OCI-M2 (cell line): ENCODE measurements at regions not wholly inside any gene's neighbourhood (a gene's known extent, or its start where the extent isn't known, plus 50 kb on each side); places are given as distances from the start of the nearest gene placed in this dataset.

ENCODE experiments used
- DNase-seq: peaks from one replicate; lab custom pipeline; 2025; ENCODE audit not compliant: unreplicated experiment; lab: John Stamatoyannopoulos, UW

DNA sequence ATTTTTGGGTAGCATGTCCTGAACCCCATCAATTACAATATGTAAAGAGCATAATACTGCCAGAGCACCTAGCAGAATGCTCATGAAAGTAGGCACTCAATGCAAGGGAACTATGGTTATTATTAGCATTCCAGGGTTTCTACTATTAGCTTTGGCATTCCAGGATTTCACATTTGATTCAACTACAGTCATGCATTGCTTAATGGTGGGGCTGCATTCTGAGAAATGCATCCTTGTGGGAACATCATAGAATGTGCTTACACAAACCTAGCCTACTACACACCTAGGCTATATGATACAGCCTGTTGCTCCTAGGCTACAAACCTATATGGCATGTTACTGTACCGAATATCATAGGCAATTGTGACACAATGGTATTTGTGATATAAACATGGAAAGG lies 247.8 kb downstream of the CD83 start:
- DNase-seq: no peak

DNA sequence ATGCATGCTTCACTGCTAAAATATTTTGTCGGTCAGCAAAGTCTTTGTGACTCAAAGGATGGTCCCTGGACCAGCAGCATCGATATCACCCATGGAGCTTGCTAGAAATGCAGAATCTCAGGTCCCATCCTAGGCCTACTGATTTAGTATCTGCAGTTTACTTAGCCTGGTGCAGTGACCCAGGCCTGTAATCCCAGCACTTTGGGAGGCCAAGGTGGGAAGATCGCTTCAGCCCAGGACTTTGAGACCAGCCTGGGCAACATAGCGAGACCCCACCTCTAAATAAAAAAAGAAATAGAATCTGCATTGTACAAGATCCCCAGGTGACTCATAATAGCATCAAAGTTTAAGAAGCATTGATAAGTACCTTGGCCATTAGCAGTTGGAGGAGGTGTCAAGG lies 248.7 kb downstream of the CD83 start:
- DNase-seq: no peak

DNA sequence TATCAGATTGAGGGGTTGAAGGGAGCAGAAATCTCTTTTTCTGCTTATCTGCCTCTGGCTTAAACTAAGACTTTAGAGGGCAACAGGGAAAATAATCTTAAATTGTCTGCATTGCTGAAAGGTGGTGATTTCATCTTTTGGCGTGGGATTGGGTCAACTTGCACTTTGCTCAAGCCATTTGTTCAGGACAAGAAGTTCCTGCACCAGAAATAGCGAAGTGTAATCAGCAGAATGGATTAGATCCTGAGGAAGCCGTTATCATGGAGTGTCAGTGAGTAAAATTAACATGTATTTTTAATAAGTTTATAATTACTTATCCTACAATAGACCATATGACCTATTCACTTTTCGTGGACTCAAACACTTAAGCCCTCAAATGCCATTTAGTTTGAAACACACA lies 249.3 kb downstream of the CD83 start:
- no peak for DNase-seq

DNA sequence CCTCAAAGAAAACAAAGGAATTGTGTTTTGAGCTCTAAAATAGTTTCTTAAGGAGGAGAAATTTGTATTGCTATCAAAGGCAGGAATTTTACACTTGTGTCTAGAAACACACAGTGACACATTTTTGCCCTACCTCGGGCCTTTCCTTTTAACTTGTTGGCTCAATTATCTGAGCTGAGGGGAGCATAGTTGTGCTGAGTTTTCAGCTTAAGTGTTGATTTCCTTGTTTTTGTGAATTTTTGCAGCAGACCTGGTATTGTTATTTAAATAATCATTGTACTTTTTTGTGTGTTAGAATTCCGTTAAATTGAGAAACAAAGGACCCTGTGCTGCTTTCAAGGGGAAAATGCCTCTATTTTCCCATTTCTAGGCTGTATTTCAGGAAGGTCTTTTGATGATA lies 249.7 kb downstream of the CD83 start:
- no peak for DNase-seq

DNA sequence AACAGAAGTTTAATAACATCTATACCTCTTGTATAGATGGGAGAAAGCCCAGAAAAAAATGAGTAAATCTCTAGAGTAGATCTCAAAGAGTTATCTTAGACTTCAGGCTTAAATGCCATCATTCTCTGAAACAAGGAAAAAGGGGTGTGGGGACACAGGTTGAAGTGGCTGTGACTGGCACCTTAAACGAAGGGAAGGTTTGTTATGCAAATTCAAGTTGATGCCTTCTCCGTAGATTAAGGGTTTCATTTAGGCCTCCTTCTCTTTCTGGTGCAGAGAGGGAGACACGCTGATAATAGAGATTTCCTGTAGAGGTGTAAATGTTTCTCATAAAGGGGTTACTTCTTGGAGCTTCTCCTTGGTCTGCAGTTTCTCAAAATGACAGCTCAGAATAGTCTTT lies 252.1 kb downstream of the CD83 start:
- no peak for DNase-seq

DNA sequence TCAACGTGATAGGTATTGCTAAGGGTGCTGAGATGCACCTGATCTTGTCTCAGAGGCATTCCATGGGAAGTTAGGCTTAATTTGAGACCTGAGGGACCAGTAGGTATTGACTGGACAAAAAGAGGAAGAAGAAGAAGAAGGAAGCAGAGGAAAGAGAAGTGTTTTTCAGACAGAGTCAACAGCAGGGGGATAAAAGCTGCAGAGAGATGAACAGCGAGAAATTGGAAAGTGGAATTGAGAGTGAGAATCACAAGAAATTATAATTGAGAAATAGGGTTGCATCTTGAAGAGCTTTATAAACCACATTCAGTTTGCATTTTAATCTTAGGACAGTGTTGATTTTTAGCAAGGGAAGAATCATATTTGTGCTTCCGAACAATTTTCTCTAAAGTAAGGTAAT lies 254.0 kb downstream of the CD83 start:
- no peak for DNase-seq

DNA sequence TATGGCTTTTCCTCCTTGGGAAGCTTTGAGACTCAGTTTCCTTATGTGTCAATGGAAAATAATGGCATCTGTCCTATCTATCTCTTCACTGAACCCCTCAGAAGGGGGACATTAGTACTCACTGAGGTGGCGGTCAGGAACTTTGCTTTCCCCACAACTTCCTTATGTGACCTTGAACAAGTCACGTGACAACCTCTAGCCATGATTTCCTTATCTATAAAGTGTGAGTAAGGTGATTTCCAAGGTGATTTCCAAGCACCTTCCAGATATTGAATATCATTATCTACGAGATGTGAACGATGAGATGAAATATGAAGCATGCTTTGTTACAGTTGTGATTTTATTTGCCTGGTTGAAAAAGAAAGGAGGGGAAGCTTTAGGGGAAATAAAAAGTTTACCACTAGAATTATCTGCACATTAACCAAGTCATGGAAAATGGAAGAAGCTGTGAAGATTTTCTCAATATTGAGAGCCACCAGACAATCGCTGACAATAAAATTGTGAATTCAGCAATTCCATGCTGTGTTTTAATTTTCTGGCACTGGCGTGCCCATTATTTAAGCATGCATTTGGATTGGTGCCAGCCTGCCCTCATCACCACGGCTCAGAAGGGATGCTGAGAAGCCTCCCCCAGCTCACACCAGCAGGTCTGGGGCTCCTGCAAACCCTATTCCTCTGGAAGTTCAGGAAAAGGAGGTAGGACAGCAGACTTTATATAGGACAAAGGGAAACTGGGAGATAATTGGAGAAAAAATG lies 255.3 kb downstream of the CD83 start:
- DNase-seq: no peak

DNA sequence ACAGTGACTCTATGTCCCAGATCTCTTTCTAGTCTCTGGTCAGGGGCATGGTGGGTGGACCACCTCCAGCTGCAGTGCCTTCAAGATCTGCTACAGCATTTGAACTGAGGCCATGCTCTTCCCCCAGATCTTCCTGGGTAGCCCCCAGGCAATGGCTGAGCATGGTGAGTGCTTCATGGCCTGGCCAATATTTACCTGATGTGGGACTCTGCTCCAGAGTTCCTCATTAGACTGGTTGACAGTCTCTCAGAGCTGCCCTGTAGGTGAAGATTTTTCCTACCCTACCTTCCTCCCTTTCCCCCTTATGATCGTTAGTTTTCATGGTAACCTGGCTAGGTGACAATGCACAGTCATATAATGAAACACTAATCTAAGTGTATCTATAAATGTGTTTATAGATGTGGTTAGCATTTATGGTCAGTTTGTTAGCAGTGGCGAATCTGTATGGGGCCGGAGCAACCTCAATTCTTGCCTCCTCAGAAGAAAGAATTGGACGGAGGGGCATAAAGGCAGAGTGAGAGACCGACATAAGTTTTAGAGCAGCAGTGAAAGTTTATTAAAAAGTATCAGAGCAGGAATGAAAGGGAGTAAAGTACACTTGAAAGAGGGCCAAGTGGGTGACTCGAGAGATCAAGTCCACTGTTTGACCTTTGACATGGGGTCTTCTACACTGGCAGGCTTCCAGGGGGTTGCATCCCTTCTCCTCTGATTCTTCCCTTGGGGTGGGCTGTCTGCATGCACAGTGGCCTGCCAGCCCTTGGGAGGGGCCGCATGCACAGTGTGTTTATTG lies 256.3 kb downstream of the CD83 start:
- no peak for DNase-seq

DNA sequence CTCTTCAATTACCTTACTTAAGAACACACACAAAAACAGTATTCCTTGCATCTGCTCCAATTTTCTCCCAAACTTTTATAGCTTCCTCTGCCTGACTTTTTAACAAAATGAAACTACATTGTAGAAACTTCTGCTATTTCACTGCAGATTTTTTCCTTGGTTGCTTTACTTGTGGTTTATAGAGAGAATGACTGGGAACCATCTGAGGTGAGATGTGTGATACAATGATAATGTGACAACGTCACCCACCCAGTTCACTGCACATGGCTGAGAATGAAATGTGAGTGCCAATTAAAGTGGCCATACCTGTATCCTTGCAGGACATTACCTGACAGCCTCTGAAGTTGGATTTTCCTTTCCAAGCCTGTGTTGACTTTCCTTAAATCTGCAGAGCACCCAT lies 258.4 kb downstream of the CD83 start:
- DNase-seq: no peak

DNA sequence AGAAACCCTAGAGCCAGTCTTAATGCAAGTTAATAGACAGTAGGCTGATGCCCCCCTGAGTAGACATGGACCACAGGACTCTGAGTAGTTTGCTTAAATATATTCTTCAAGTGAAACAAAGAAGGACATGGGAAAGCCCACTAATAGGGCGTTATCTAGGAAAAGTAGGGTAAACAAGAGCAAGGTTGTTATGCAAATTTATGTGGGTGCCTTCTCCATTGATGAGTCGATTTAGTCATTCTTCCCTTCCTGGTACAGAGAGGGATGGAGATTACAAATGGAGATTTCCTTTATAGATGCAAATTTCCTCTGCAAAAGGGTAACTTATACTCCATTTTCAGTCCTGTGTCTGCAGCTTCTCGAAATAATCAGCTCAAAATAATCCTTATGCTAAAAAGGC lies 262.0 kb downstream of the CD83 start:
- DNase-seq: no peak

DNA sequence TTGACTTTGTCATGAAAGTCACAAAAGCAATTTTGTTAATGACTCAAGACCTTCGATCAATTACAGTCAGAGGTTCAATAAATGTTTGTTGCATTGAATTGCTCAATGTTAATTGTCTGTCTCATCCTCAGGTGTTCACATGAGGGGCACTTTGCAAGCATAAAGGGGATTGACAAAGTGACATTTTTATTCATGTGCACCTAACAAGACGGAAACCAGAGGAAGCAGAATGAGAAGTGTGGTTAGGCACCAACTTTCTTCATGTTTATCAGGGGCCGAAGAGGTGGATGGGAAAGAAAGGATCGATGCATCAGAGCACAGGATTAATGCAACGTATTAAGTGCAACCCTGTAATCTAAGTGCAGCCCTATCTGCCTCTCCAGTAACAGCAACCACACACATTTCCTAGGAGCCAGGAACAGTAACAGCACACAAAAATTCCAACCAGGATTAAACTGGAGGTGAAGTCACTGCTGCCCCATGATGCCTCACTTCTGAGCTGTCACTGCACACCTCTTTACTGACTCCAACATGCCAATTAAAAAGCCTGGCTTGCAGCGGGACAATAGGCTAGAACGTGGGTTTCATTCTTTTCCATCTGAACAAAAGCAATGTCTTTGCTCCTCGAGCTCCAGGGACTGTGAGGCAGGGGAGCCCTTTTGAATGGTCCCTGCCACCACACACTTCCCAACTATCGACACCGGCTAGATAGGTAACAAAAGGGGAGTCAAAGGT lies 262.7 kb downstream of the CD83 start:
- no peak for DNase-seq

DNA sequence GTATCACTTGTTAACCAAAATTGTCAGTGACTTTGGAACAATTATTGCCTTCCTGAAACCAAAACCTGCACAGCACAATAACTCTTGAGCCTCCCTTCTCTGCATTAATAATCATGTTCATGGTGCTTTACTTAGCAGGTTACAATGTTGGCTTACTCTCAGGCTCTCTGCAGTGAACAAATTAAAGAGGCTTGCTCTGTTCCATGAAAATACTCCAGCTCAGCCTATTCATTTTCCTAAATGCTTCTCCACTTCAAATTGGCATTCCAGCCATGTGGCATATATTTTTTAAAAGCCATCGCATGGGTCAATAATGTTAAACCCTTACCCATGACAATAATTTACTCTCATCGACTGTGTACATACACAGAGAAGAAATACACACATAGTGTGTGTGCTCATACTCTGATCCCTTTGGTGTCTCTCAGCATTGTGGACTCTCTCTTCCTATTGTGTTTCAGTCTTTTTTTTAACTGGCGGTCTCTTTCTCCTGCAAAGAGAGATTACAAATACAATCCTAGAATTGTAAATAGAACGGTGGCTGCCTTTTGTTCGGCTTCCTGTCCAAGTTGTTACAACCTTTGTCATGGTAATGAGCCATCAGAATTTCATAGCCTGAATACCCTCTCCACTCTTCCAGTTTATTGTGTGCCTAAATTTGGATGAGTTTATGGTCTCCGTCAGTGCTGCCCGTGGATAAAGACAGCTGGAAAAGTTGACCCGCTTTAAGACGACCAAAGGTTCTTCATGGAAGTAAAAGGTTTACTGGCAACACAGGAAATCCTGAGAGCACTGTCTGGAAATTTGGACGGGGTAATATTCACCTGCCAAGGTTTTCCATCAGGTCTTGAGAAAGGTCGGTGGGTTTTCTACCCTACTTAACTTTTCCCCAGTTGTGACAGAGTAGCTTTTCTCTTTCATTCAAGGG lies 263.6 kb downstream of the CD83 start:
- no peak for DNase-seq

DNA sequence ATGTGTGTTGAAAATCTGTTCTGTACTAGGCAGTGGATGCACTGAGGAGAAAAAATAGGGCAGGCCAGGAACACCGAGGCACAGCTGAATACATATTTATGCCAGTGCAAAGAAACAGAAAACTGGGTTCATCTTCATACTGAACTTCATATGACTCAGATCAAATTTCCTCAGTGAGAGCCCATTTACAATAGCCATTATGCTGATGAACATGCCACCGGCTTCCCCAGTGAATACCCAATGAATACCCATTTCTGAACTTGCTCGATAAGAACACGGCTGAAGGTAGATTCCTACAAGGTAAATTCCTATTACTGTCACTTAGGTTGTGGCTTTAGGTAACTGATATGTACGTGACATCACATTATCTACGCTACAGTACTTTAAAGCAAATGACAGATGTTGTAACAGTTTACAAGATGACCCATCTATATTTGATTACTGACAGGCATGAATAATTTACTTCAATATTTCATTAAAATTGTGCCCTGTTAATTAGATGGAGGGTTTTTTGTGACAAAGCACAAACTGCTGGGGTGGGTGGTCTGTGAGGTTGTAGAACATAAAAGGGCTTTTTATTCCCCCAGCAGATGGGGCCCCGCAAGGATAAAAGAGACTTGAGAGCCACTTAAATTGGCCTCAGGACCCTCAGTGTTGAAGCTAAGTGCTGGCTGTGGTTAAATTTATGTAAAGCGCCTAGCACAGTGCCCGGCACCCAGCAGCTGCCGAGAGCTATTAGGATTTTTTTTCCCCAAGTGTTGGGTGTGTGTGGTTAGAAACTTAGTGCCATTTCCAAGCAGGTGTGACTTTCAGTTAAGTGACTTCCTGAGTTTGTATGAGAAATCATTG lies 264.5 kb downstream of the CD83 start:
- no peak for DNase-seq

DNA sequence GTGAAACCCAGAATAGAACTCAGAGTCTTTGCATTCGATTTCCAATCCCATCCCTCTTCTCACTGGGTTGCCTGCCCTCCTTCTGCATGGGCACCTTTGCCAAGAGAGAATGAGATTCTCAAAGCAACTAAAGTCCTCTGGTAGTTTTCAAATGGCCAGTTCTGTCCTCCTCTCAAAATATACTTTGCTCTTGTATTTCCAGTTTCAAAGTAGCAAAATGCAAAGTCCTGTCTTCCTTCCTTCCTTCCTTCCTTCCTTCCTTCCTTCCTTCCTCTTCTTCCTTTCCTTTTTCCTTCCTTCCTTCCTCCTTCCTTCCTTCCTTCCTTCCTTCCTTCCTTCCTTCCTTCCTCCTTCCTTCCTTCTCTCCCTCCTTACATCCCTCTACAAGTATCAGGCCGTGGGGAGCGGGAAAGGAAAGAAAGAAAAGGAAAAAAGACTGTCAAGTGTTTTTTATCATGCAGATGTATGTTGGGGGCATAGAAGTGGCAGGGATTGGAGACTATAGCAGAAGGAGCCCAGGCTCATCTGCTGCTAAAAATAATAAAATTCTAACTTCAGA lies 265.2 kb downstream of the CD83 start:
- no peak for DNase-seq

DNA sequence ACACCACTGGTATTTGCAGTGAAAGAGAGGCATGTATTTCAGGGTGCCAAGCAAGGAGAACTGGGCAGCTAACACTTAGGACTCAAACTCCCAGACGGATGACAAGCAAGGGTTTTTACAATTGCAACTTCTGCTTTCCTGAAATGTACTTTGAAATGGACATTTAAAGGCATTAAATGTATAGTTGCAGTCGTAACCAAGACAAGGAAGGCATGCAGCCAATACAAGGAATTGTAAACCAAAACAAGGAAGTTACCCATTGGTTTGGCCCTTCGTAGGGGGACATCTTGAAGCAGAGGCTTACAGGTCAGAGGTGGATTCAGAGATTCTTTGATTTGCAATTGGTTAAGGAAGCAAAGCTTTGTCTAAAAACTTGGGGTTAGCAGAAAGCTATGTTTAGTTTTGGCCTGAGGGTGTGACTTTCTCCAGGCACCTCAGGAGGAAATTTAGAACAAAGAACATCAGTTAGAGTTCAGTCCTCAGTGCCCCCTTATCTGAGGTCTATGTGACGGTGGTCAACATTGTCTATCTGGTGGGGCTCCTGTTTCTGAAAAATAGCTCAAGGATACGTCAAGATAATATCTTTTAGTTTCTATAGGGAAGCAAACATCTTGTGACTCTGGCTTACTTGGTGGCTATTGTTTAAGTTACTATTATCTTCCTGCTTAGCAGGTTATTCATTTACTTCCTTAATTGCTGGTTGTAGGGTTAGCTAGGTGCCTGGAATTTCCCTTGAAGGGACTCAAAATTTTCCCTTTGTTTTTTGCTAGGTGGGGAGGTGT lies 266.0 kb downstream of the CD83 start:
- DNase-seq: no peak

DNA sequence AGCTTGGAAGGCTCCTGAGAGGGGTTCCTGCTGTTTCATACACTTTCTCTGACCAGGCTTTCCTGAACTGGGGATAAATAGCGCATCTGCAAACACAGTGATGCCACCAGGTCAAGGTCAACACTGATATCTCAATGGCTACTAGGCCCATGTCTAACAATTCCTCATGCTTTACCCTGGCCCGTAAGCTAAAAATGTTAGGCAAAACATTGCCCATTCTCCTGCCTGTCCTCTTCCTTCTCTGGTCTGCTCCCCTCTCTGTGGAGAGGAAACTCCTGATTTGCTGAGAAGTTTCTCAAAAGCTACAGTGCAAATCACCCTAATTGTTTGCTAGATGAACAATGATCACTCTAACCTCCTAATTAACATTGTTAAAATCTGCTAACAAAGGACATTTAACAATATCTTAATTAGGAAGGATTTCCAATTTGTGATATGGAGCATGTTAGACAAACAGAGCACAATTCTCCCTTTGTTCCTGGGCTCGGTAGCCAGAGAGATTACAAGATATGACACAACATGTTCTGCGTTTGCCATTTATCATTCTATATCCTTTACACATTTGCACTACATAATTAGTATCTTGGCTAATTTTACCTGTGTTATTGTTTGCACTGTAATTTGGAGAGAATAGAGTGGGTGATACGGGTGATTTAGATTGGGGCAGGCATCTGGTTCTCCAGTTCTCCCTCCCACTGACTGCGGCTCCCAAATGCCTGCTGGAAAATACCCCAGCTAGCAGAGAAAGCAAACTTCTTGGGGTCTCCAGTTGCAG lies 266.8 kb downstream of the CD83 start:
- no peak for DNase-seq

DNA sequence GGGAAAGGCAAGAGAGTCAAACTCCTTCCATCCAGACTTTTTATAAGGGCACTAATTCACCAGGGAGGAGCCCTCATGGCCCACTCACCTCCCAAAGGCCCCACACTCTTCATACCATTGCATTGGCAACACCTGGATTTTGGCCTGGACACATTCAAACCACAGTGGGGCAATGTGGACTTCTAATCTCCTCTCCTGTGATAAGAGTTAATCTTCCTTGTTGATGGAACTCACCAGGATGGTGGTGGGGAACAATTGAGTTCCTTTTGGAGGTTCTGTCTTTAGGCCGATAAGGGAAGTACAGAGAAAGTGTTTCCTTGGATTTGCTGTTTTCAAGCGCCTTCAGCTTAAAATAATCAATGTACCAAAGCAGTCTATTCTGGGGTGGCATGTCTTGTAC lies 268.7 kb downstream of the CD83 start:
- DNase-seq: no peak

DNA sequence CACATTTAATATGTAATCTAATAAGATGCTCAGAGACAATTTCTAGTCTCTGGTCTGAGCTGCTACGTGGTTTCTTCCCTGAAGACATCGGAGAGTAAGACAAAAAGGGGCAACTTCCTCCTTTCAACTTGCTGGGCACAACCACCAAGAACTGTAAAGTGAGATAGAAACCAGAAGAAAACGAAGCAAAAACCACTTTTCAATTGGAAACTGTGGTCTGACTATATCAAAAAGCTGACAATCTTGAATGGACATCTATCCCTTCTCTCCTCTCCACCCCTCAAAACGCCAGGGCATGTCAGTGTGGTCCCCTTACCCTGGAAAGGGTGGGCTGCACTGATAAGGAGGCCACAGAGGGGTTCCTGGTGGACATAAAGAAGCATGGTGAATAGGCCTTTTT lies 269.1 kb downstream of the CD83 start:
- DNase-seq: no peak
